Endodermal cell (in vitro differentiated cells): ENCODE measurements at regions not wholly inside any gene's neighbourhood (a gene's known extent, or its start where the extent isn't known, plus 50 kb on each side); places are given as distances from the start of the nearest gene placed in this dataset.

Source experiments
- DNase-seq: peaks from one replicate; pipeline ENCODE4 v3.0.0-alpha.2; 2017
- H3K27ac ChIP-seq: 2 replicates; pipeline ENCODE4 v1.5.1; 2013; ENCODE audit warnings: mild to moderate bottlenecking, low read depth, low read length, moderate library complexity
- H3K27me3 ChIP-seq: 2 replicates; pipeline ENCODE4 v1.6.1; 2013; ENCODE audit warnings: mild to moderate bottlenecking, low read length, moderate library complexity; ENCODE audit not compliant: insufficient read depth, control insufficient read depth, poor library complexity, severe bottlenecking
- H3K36me3 ChIP-seq: 2 replicates; pipeline ENCODE4 v1.7.0; 2013; ENCODE audit warnings: mild to moderate bottlenecking, low read length, moderate library complexity; ENCODE audit not compliant: control insufficient read depth, insufficient read depth
- H3K4me1 ChIP-seq: one replicate; pipeline ENCODE4 v1.7.0; 2013; ENCODE audit warnings: low read length; ENCODE audit not compliant: control insufficient read depth, insufficient read depth
- H3K4me3 ChIP-seq: 2 replicates; pipeline ENCODE4 v1.5.1; 2013; ENCODE audit warnings: mild to moderate bottlenecking, low read length, moderate library complexity
- H3K9ac ChIP-seq: 2 replicates; pipeline ENCODE4 v1.6.1; 2013; ENCODE audit warnings: mild to moderate bottlenecking, low read length, moderate library complexity; ENCODE audit not compliant: poor library complexity, severe bottlenecking; ENCODE audit errors: extremely low read depth
- H3K9me3 ChIP-seq: 2 replicates; pipeline ENCODE4 v1.6.1; 2013; ENCODE audit warnings: mild to moderate bottlenecking, low read length, moderate library complexity; ENCODE audit not compliant: control insufficient read depth
- H3K27ac Mint-ChIP-seq: 2 replicates; pipeline ENCODE4 v1.8.0; 2020; ENCODE audit warnings: mixed read lengths
- H3K27me3 Mint-ChIP-seq: 2 replicates; pipeline ENCODE4 v1.8.0; 2021; ENCODE audit warnings: mild to moderate bottlenecking, mixed read lengths; ENCODE audit not compliant: insufficient read depth
- H3K36me3 Mint-ChIP-seq: 2 replicates; pipeline ENCODE4 v1.8.0; 2020; ENCODE audit warnings: low read depth, mixed read lengths
- H3K4me1 Mint-ChIP-seq: 2 replicates; pipeline ENCODE4 v1.8.0; 2020; ENCODE audit warnings: mixed read lengths
- H3K4me3 Mint-ChIP-seq: 2 replicates; pipeline ENCODE4 v1.8.0; 2020; ENCODE audit warnings: mild to moderate bottlenecking, moderate library complexity, mixed read lengths
- H3K9me3 Mint-ChIP-seq: 2 replicates; pipeline ENCODE4 v1.8.0; 2020; ENCODE audit warnings: mild to moderate bottlenecking, mixed read lengths
- WGBS, 2 experiments: methylation state at CpG; one replicate each; pipeline versions ENCODE4 v1.1.5 to v1.1.7; 2013; ENCODE audit warnings: missing lambda C conversion rate in 2 of 2, mixed read lengths in 1 of 2; ENCODE audit not compliant: insufficient coverage in 1 of 2, insufficient read length in 1 of 2; 5-methylcytosine and 5-hydroxymethylcytosine counted together
- TF ChIP-seq, protein P1 (sequence below): fragments of 200-600 bp; sonication (generic); conservative IDR thresholded peaks from 2 replicates; pipeline ENCODE4 v1.5.0; 2021; ENCODE audit warnings: antibody characterized with exemption, mild to moderate bottlenecking

DNA sequence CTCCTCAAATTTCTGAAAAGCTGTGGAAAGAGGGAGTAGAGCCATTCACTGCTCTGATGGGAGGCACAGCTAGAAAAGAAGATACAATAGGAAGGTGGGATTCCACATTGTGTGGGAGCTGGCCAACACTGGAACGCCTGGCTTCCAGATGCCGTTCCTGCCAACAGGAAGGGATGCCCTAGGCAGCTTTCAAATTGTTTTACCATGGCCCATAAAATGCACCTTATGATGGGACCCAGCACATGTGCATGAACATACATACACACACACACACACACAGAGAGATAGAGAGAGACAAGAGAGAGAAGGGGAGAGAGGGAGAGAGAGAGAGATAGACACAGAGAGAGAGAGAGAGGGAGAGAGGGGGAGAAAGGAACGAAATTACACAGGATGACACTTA lies 86.1 kb upstream of the BZW1 start:
- no peak for DNase-seq
- TF ChIP-seq, protein P1, sequence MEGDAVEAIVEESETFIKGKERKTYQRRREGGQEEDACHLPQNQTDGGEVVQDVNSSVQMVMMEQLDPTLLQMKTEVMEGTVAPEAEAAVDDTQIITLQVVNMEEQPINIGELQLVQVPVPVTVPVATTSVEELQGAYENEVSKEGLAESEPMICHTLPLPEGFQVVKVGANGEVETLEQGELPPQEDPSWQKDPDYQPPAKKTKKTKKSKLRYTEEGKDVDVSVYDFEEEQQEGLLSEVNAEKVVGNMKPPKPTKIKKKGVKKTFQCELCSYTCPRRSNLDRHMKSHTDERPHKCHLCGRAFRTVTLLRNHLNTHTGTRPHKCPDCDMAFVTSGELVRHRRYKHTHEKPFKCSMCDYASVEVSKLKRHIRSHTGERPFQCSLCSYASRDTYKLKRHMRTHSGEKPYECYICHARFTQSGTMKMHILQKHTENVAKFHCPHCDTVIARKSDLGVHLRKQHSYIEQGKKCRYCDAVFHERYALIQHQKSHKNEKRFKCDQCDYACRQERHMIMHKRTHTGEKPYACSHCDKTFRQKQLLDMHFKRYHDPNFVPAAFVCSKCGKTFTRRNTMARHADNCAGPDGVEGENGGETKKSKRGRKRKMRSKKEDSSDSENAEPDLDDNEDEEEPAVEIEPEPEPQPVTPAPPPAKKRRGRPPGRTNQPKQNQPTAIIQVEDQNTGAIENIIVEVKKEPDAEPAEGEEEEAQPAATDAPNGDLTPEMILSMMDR = no peak
- Mint-ChIP-seq H3K27me3 (peaks cover 23% of the 10 kb centered on the region), H3K4me1 (peaks cover 2% of the 10 kb centered on the region), H3K36me3 (no peaks in the 10 kb centered on the region), H3K27ac (no peak overlapping the region), H3K9me3 (no peaks in the 10 kb centered on the region), H3K4me3 (no peak overlapping the region)
- WGBS, 2 experiments = 77 to 93% methylated on average over 2 to 3 of the region's 3 CpGs
- no peak overlapping the region for H3K9ac ChIP-seq
- peaks cover 9% of the 10 kb centered on the region for H3K27me3 ChIP-seq
- no peaks in the 10 kb centered on the region for H3K9me3 ChIP-seq
- no peaks in the 10 kb centered on the region for H3K4me1 ChIP-seq
- H3K36me3 ChIP-seq = no peaks in the 10 kb centered on the region
- no peak overlapping the region for H3K27ac ChIP-seq
- no peak overlapping the region for H3K4me3 ChIP-seq

DNA sequence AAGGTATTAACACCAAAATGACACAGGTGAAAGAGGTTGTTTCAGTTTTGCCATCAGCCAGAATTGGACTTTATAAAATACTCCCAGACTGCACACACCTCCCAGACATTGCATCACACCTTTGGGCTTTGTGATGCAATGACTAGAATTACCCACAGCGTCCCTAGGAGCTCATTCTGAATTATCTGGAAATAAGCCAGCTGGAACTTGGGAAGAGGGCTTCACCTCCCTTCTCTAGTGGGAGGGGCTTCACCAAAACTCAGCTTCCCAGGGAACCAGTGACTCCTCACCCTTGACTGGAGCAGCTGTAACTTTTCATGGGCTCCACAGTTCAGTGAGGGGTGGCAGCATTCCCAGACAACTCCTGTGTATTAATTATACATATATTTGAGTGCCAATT lies 83.1 kb upstream of the BZW1 start:
- no peak overlapping the region for H3K4me3 Mint-ChIP-seq
- TF ChIP-seq, protein P1 = no peak
- no peaks in the 10 kb centered on the region for H3K9me3 Mint-ChIP-seq
- 76 to 83% methylated on average over 1 of the region's 1 CpG for WGBS, 2 experiments
- Histone ChIP-seq H3K27ac (no peak overlapping the region), H3K4me3 (no peak overlapping the region), H3K9me3 (no peaks in the 10 kb centered on the region), H3K9ac (no peak overlapping the region), H3K36me3 (no peaks in the 10 kb centered on the region), H3K27me3 (peaks cover 9% of the 10 kb centered on the region), H3K4me1 (no peaks in the 10 kb centered on the region)
- no peak overlapping the region for H3K27ac Mint-ChIP-seq
- no peak for DNase-seq
- peaks cover 17% of the 10 kb centered on the region for H3K27me3 Mint-ChIP-seq
- H3K36me3 Mint-ChIP-seq = no peaks in the 10 kb centered on the region
- no peaks in the 10 kb centered on the region for H3K4me1 Mint-ChIP-seq

DNA sequence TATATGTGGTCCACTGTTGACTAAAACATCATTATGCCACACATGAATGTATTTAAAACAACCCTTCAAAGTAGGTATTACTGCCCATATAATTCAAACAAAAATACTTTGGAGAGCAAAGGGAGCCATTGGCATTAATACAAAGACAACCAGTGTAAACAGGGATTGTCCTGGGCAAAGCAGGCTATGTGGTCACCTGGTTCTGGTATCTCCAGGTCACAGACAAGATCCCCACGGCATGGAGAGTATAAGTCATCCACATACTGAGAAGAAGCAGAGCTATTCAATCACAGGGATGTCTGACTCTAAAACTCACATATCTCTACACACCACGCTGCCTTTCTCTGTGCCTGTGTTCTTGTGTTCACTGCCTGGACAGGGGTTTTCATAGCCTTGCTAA lies 81.4 kb upstream of the BZW1 start:
- no peak overlapping the region for H3K4me3 ChIP-seq
- H3K4me1 Mint-ChIP-seq = no peaks in the 10 kb centered on the region
- no peak overlapping the region for H3K9ac ChIP-seq
- peaks cover 9% of the 10 kb centered on the region for H3K27me3 ChIP-seq
- H3K36me3 Mint-ChIP-seq = no peaks in the 10 kb centered on the region
- 70 to 89% methylated on average over 1 to 2 of the region's 2 CpGs for WGBS, 2 experiments
- H3K9me3 Mint-ChIP-seq = no peaks in the 10 kb centered on the region
- H3K27ac ChIP-seq = no peak overlapping the region
- TF ChIP-seq, protein P1 = no peak
- H3K36me3 ChIP-seq = no peaks in the 10 kb centered on the region
- no peak overlapping the region for H3K27ac Mint-ChIP-seq
- H3K4me3 Mint-ChIP-seq = no peak overlapping the region
- no peak for DNase-seq
- H3K9me3 ChIP-seq = no peaks in the 10 kb centered on the region
- peaks cover 10% of the 10 kb centered on the region for H3K27me3 Mint-ChIP-seq
- H3K4me1 ChIP-seq = no peaks in the 10 kb centered on the region
